GOT3 (cell line): ENCODE measurements at regions not wholly inside any gene's neighbourhood (a gene's known extent, or its start where the extent isn't known, plus 50 kb on each side); places are given as distances from the start of the nearest gene placed in this dataset.

Source experiments
- DNase-seq: peaks from one replicate; lab custom pipeline; 2025; ENCODE audit warnings: mixed read lengths; lab: John Stamatoyannopoulos, UW

DNA sequence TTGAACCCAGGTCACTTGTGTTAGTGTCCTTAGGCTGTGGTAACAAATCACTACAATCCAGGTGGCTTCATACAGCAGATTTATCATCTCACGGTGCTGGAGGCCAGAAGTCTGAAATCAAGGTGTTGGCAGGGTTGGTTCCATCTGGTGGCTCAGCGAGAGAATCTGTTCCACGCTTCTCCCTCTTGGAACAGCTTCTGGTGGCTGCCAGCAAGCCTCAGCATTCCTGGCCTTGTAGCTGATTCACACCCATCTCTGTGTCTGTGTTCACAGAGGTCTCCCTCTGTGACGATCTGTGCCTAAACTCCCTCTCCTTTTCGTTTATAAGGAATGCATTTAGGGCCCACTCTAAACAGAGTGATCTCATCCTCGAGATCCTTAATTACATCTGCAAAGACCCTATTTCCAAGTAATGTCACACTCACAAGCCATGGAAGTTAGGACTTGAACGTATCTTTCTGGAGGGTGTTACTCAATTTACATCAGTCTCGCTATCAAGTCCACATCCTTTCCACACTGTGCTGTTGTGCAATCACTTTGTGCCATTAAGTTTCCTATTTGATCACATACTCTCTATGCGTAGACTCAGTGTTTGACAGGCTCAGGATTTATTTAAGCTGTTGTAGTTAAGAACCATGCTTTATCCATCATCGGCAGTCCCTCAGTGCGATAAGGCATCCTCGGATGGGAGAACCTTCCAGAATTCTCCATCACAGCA is 164.4 kb downstream of the SOCS6 start:
- DNase-seq, result no peak

DNA sequence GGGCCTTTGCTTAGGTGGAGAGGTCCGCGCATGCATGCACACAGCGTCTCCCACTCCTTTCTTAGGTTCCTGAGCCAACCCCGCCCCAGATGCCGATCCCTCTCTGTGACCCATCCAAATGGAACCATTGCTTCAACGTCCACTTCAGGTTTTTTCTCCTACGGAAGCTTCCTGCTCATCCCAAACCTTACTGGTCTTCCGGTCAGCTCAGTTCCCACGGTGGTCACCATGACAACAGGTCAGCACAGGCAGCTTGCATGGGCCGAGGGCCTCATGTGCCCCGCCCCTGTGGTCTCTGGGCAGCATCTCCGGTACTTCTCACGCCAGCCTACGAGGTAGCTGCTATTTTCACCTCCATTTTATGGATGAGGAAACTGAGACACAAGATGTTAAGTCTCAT is 163.7 kb downstream of the SOCS6 start:
- DNase-seq, result no peak

DNA sequence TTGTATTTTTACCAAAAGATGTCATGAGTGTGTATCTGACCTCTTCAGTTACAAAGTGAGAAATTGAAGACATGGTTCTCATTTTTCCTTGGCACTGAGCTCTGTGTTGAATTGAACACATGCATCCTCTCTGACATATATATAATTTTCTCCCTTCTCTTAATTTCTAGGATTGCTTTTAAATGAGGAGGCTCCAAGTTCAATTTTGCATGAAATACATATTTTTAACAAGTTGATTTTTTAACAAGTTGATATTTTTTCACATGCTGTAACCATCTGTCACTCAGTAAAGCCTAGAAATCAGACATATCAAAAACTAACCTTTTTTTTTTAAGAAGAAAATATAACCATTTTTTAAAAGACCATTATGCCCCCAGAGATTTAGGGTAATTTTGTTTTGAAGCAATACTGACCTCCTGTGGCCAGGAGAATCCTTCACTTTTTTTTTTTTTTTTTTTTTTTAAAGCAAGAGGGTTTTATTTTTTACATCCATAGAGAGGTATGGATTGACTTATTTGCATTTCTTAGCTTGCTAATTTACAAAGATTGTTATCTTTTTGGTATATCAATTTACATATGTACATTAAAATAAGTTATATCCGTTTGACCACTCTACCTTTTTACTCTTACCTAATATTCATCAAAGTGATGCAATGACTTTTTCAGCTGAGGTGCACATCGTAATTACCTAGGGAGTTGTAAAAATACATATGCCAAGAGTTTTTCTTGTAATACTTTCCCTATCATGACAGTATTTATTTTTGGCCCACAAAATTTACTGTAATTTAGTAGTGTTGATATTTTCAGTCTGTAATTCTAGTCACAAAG is 161.8 kb downstream of the SOCS6 start:
- DNase-seq, result no peak

DNA sequence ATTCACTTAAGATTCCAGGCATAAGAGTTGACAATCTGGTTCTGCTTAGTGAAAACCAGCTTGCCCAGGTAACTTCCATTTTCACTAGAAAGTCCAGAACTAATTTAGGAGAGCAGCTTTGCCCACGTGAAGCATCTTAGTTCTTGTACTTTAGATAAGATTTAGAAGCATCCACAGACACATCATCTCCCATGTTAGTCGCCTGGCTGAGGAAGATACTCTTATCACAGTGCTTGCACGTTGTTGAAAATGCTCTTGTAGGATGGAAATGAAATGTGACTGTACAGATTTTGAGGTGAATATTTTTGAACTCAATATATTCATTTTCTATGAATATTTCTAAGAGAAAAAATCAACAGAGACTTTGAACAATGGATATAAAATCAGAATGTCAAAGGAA is 159.7 kb downstream of the SOCS6 start:
- DNase-seq, result no peak

DNA sequence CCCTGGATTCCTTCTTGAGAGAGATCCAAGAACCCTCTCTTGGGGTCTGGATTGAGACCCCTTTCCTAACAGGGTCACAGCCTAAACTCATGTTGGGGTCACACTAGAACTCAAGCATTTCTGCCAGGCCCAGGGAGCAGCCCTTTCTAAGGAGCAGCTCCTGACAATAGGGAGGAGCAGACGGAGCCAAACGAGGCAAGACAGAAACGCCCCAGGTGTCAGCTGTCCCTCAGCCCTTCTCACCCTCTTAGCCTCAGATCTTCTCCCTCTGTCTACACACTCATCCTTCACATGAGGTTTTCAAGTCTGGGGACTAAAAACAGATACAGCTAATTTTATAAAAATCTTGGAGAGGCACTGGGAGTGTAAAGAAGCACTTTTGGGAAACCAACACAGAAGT is 157.2 kb downstream of the SOCS6 start:
- DNase-seq, result no peak

DNA sequence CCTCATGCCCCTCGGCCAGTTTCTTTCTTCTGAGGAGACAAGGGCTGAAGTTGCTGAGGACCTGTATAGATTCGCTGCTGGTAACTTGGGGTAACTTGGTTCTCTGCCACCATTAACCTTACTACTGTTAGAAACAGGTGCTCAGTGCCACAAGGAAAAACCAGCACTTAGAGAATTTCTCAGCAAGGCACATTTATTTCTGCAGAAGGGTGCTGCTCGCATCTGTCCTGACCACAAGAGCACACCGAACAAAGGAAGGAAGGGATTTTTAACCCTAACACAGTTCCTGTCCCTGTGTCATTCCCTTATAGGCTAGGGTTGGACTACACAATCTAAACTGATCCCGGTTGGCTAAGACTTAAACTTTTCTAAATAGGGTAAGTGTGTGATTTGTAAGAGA is 154.1 kb downstream of the SOCS6 start:
- no peak for DNase-seq

DNA sequence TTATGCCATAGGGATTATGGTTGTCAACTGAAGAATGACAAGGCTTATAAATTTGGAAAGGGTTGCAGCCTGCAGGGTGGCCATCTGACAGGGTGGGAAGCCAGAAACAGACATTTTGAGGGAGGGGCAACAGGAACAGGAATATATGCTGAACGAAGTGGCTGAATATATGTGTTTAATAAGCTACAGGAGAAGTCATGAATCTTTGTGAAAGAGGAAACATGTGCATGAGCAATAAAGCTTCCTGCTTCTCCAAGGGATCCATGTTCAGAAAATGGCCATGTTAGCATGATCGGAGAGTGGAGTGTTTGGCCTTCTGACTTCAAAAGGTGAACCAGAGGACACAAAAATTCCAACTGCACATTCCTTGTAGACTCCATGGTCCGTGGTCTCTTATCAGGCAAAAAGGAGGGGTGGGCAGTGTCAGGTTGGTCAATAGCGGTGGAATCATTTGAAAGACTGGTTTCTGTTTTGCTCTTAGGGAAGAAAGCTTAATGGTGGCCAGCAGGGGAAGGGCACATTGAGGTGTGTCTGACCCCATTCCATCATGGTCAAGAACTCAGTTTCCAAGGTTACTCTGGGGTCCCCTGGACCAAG is 144.1 kb downstream of the SOCS6 start:
- no peak for DNase-seq

DNA sequence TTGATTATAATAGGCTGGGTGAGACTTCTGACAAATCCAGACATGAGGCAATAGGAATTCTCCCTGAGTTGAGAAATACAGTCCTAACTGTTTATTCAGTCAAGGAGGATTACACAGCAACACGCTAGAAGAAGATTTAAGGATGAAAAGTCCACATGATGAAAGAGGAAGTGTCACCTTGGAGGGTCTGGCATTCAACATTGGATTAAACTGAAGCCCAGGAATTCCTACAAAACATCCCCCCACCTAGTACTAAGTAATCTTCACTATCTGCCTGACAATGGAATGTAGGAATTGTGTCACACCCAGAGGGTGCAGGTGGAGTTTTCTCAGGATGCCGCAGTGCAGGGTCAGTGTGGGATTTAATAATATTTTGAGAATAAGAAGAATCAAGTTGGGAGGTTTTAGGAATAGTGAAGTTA is 142.4 kb downstream of the SOCS6 start:
- DNase-seq, result no peak

DNA sequence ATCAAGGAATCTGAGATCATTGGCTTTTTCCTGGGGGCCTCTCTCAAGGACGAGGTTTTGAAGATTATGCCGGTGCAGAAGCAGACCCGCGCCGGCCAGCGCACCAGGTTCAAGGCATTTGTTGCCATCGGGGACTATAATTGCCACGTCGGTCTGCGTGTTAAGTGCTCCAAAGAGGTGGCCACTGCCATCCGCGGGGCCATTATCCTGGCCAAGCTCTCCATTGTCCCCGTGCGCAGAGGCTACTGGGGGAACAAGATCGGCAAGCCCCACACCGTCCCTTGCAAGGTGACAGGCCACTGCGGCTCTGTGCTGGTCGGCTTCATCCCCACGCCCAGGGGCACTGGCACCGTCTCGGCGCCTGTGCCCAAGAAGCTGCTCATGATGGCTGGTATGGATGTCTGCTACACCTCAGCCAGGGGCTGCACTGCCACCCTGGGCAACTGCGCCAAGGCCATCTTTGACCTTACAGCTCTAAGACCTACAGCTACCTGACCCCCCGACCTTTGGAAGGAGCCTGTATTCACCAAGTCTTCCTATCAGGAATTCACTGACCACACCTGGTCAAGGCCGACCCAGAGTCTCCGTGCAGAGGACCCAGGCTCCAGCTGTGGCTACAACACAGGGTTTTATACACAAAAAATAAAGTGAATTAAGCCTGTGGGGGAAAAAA is 141.8 kb downstream of the SOCS6 start:
- no peak for DNase-seq

DNA sequence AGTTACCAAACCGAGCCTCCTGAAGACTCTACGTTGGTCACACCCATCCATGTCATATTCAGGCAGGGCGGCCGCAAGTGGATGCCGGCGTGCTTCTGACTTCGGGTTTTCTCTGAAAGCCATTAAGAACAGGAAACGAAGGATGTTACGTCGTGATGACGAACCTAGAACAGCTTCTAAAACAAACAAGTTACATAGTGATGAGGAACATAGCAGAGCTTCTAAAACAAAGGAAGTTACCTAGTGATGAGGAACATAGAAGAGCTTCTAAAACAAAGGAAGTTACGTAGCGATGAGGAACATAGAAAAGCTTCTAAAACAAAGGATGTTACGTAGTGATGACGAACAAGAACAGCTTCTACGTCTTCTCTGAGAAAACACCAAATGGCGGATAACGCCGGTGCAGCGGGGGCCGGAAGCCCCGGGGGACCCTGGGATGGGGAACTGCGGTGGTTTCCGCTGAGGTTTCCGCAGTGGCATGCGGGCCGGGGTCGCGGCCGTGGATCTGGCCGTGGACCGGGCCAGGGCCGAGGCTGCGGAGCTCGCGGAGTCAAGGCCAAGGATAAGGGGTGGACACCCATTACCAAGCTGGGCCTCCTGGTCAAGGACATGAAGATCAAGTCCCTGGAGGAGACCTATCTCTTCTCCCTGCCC is 141.1 kb downstream of the SOCS6 start:
- no peak for DNase-seq

DNA sequence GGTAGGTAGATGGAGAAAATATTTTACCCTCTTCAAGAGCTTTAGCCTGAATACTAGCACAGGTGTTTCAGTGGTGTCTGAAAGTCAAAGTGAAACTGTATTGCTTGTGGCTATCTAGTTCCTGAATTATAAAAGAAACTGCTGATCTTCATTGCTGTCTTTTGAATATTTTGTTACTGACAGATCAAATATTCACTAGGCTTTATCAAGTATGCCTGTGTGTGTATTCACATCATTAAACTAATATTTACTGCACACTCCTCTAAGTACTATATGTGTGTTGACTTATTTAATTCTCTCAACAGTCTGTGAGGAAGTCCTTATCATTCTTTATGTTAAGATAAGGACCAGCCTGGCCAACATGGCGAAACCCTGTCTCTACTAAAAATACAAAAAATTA is 139.6 kb downstream of the SOCS6 start:
- no peak for DNase-seq

DNA sequence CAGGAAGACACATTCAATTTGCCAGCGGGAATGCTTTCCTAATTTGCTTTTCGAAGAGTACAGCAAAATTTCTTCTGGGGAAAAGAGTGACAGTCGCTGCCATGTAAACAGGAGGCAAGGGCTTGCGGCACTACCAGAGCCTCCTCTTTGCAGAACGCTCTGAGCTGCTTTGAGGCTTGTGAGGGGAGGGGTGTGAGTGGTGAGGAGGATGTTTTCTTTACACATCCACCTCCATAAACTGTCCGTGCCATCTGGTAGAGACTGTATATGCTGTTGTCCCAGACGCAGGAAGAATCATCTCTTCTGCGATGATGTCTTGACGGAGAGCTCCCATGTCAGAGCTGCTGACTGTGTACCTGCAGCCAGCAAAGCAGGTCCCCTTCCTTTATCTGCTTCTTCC is 138.0 kb downstream of the SOCS6 start:
- no peak for DNase-seq

DNA sequence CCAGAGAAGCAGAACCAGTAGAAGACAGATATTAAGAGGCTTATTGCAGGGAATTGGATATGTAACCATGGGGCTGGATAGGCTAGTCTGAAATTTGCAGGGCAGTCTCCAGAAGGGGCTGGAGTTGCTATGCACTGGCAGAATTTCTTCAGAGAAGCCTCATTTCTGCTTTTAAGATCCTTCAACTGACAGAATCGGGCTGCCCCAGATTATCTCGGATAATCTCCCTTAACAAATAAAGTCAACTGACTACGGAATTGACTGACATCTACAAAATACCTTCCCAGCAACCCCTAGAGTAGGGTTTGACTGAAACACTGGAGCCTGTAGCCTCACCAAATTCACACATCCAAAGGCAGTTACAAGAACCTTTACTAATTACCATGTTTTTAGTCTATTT is 136.4 kb downstream of the SOCS6 start:
- no peak for DNase-seq

DNA sequence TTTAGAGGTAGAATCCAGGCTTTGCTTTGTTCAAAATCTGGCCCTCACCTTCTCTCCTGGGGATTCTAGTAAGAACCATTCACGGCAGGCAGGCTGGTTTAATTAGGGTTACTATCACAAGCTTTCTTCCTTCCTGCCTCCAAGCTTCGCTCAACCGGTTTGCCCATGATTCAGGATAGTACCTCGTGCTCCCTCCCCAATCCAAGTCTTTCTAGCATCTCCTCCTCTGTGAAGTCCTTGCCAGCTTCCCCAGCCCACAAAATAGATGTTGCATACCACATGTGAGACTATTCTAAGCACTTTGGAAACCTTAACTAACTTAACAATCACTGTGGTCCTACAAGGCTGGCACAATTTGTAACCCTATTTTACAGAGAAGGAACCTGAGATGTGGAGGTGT is 135.1 kb downstream of the SOCS6 start:
- no peak for DNase-seq

DNA sequence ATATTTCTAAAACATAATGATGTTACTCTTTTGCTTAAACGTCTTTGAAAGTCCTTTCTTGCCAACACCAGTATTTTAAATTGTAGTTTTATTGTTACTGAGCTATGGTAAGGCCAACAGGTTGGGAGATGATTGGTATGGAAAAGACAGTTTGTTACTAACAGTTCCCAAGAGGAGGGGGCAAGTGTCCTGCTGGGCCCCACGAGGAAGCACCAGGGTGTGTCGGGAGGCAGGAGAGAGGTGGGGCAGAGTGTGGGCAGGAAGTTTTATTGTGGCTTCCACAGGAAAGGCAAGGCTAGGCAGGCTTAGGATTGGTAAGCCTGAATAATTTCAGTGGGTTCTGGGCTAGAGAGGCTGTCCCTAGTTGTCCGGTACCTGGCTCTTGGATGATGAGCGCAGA is 134.3 kb downstream of the SOCS6 start:
- no peak for DNase-seq

DNA sequence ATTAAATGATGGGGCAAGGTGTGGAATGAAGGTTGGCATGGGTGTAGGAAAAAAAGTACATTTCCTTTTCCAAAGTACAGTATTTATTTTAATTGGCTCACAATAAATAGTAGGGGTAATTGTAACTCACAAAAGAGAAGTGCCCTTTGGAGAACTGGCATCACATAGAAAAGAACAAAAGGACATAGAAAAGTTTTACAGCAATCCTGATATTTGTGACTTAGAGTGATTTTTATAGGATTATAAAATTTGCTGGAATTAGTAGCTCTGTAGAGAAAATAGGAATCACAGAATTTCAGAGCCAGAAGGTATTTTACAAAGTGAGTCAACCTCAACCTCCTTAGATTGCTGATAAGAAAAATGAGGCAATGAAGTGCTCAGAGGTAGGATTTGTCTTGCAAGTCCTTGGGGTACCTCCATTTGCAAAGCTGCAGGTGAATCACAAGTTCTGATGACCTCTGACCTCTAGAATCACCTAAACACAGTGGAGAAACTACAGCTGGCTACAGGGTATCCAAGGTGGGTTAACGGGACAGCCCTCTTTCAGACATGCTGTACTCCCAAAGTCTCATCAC is 133.6 kb downstream of the SOCS6 start:
- no peak for DNase-seq

DNA sequence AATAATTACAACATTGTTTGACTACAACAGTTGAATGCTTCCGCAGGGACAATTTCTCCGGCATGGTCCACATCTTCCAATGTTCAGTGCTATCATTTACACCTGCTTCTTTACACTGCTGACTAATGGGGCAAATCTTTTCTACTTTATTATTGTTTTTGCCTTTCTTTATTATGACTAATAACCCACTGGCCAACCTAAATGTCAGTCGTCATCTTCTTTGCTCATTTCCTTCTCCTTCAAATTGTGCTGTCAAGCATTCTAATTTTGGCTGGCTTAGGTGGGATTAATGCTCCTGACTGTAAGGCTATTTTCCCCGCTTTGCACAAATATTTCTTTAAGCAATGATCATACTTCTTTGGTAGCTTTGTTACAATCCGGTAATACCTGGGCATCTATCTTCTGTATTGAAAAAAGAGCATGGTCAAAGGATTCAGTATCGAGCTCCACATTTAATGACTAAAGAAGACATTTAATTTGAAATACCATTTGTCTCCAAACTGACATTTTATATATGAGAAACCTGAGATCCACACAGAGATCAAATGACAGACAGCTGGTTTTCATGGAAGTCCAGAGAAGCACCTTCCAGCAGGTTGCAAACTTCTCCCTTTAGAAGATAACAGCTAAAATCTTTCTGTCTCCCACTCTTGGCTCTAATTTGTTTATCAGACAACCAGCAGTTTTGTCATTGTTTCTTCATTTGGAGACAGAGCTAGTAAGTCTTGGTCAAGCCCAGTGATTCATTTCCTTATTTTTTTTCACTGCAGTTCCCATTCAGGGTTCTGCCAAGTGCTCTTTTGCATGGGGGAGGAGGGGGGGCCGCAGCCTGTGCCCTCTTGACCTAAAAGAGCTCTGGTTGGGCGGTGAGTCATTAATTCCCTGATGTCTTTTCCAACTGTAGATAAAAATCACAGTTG is 132.9 kb downstream of the SOCS6 start:
- no peak for DNase-seq

DNA sequence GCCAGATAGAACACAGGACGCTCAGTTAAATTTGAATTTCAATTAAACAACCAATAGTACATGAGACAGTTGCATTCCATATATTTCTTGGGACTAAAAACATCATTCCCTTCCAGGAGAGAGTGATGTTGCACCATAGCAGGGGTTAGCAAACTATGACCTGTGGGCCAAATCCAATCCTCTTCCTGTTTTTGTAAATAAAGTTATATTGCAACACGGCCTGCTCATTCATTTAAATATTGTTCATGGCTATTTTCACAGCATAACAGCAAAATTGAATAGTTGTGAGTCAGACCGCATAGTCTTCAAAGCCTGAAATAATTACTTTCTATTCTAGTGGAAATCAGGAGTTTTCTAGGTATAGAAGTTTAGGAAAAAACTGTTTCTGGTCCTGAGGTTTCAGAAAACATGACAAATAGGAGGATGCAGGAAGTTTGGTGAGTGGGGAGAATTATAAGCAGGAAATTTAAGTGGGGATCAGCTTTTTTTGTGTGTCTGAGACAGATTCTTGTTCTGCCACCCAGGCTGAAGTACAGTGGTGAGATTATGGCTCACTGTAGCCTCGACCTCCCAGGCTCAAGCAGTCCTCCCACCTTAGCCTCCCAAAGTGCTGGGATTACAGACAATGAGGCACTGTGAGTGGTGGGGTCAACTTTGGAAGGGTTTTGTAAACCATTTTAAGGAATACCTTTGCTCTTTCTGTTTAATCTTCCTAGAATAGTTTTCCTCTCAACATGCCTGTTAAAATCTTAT is 131.5 kb downstream of the SOCS6 start:
- DNase-seq, result no peak

DNA sequence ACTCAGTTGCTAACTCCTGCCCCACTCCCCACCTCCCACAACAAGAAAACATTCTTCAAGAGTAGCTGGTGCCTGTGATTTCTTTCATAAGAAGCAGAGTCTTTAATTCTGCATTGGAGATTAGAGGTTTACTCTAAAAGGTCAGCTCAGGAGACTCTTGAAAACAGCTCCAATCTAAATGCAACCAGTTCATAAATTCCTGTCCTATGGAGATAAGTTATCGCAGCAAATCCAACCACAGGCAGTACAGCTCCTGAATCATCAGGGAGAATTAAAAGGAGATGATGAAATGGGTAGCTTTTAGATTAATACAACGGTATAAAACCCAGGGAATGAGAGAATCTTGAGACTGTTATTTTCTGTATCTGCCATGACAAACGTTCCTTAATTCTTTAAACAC is 130.7 kb downstream of the SOCS6 start:
- DNase-seq, result no peak
